22Rv1 (cell line): ENCODE measurements at regions not wholly inside any gene's neighbourhood (a gene's known extent, or its start where the extent isn't known, plus 50 kb on each side); places are given as distances from the start of the nearest gene placed in this dataset.

Experiments used
- ZFX ChIP-seq: fragments of 450-650 bp; IDR thresholded peaks from 2 replicates; pipeline ENCODE4 v1.6.1; 2017; ENCODE audit warnings: antibody characterized with exemption, borderline replicate concordance
- TF ChIP-seq, protein P1 (sequence below): fragments of 450-650 bp; IDR thresholded peaks from 2 replicates; pipeline ENCODE4 v1.5.1; 2017; ENCODE audit warnings: mild to moderate bottlenecking

GRCh38 chr2:128775217-128775913, 456.7 kb upstream of the HS6ST1 start:
- TF ChIP-seq, protein P1, sequence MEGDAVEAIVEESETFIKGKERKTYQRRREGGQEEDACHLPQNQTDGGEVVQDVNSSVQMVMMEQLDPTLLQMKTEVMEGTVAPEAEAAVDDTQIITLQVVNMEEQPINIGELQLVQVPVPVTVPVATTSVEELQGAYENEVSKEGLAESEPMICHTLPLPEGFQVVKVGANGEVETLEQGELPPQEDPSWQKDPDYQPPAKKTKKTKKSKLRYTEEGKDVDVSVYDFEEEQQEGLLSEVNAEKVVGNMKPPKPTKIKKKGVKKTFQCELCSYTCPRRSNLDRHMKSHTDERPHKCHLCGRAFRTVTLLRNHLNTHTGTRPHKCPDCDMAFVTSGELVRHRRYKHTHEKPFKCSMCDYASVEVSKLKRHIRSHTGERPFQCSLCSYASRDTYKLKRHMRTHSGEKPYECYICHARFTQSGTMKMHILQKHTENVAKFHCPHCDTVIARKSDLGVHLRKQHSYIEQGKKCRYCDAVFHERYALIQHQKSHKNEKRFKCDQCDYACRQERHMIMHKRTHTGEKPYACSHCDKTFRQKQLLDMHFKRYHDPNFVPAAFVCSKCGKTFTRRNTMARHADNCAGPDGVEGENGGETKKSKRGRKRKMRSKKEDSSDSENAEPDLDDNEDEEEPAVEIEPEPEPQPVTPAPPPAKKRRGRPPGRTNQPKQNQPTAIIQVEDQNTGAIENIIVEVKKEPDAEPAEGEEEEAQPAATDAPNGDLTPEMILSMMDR, result no peak
- TF ChIP-seq ZFX, result no peak
